ENCODE measurements at regions not wholly inside any gene's neighbourhood (a gene's known extent, or its start where the extent isn't known, plus 50 kb on each side); places are given as distances from the start of the nearest gene placed in this dataset.

DNA sequence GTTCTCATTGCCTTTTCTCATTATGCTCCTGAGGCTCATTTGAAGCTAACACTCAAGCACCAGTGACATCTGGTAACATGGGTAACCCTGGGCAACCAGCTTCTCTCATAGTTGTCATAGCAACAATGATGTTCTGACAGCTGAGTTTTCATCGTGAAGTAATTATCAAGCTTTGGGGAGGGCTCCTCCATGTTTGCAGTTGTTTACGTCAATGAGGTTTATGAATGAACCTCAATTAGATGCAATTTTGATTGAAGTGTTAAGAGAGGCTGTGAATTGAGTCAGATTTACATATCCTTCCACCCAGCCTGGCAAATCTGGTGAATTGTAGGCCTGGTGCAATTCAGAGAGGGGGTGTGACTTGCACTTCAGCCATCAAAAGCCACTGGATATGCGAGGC, 119.3 kb upstream of the CHD2 start:
- no peak overlapping the region for H3K27ac Mint-ChIP-seq
- H3K36me3 Mint-ChIP-seq (ENCODE audit: low read depth): peaks cover 17% of the 10 kb centered on the region
- H3K27me3 Mint-ChIP-seq: no peaks in the 10 kb centered on the region
- TF ChIP-seq, protein P1, sequence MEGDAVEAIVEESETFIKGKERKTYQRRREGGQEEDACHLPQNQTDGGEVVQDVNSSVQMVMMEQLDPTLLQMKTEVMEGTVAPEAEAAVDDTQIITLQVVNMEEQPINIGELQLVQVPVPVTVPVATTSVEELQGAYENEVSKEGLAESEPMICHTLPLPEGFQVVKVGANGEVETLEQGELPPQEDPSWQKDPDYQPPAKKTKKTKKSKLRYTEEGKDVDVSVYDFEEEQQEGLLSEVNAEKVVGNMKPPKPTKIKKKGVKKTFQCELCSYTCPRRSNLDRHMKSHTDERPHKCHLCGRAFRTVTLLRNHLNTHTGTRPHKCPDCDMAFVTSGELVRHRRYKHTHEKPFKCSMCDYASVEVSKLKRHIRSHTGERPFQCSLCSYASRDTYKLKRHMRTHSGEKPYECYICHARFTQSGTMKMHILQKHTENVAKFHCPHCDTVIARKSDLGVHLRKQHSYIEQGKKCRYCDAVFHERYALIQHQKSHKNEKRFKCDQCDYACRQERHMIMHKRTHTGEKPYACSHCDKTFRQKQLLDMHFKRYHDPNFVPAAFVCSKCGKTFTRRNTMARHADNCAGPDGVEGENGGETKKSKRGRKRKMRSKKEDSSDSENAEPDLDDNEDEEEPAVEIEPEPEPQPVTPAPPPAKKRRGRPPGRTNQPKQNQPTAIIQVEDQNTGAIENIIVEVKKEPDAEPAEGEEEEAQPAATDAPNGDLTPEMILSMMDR (IDR thresholded peaks at IDR 0.05): no peak
- intact Hi-C loops (cut with DNase I, micrococcal nuclease): no loop called here
- no peaks in the 10 kb centered on the region for H3K9me3 Mint-ChIP-seq
- Histone ChIP-seq H3K4me1 (ENCODE audit: insufficient read depth, low read length) (no peaks in the 10 kb centered on the region), H3K4me3 (ENCODE audit: low read length) (no peak overlapping the region), H3K27me3 (ENCODE audit: control insufficient read depth in 1 of 2, insufficient read depth in 2 of 2, low read length in 2 of 2) (no peaks in the 10 kb centered on the region), H3K27ac (ENCODE audit: low read depth in 1 of 2, low read length in 2 of 2) (no peak overlapping the region), H3K36me3 (ENCODE audit: insufficient read depth, low read length) (no peaks in the 10 kb centered on the region), H3K9me3 (ENCODE audit: control insufficient read depth in 1 of 2, insufficient read depth in 1 of 2, low read length in 2 of 2) (peaks cover 0 to 4% of the 10 kb centered on the region in 2 experiments)
- ATAC-seq (ENCODE audit: poor library complexity) (no peak), DNase-seq (no peak)
- H3K4me3 Mint-ChIP-seq: no peak overlapping the region
- ChIA-PET POLR2A (no interaction called here), CTCF (no interaction called here)
- H3K4me1 Mint-ChIP-seq (ENCODE audit: low read depth): no peaks in the 10 kb centered on the region

DNA sequence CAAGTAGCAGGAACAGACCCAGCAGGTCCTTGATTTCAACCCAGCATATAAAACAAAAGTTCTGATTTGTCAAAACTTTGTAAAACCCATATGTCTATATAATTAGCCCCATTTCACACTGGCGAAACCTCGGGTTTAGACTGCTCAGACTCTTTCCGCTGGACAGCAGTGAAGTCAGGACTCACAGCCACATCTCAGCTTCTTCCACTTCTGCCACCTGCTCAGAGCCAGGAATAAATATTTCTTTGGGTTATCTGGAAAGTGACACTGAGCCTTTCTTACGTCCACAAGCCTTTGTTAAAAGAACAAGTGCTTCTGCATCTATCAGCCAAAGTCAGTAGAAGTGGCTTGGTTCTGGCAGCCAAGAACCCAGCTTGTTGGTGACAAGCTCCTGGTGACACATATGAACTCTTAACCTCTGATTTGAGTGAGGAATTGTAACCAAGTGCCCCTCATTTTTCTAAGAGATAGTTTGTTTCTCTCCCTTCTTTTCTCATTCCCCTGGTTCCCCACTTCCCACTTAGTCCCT, 118.1 kb upstream of the CHD2 start:
- H3K27me3 ChIP-seq (ENCODE audit: control insufficient read depth in 1 of 2, insufficient read depth in 2 of 2, low read length in 2 of 2): no peaks in the 10 kb centered on the region
- CTCF ChIA-PET: no interaction called here
- no peaks in the 10 kb centered on the region for H3K36me3 ChIP-seq (ENCODE audit: insufficient read depth, low read length)
- no peaks in the 10 kb centered on the region for H3K4me1 ChIP-seq (ENCODE audit: insufficient read depth, low read length)
- H3K27ac ChIP-seq (ENCODE audit: low read depth in 1 of 2, low read length in 2 of 2): no peak overlapping the region
- H3K4me1 Mint-ChIP-seq (ENCODE audit: low read depth): no peaks in the 10 kb centered on the region
- H3K27me3 Mint-ChIP-seq: no peaks in the 10 kb centered on the region
- ATAC-seq (ENCODE audit: poor library complexity): no peak
- intact Hi-C loops (cut with DNase I, micrococcal nuclease): no loop called here
- H3K9me3 ChIP-seq (ENCODE audit: control insufficient read depth in 1 of 2, insufficient read depth in 1 of 2, low read length in 2 of 2): peaks cover 0 to 4% of the 10 kb centered on the region in 2 experiments
- no peak overlapping the region for H3K27ac Mint-ChIP-seq
- H3K4me3 Mint-ChIP-seq: no peak overlapping the region
- peaks cover 19% of the 10 kb centered on the region for H3K36me3 Mint-ChIP-seq (ENCODE audit: low read depth)
- H3K4me3 ChIP-seq (ENCODE audit: low read length): no peak overlapping the region
- TF ChIP-seq, protein P1 (IDR thresholded peaks at IDR 0.05): no peak
- H3K9me3 Mint-ChIP-seq: no peaks in the 10 kb centered on the region
- POLR2A ChIA-PET: no interaction called here
- DNase-seq: no peak

DNA sequence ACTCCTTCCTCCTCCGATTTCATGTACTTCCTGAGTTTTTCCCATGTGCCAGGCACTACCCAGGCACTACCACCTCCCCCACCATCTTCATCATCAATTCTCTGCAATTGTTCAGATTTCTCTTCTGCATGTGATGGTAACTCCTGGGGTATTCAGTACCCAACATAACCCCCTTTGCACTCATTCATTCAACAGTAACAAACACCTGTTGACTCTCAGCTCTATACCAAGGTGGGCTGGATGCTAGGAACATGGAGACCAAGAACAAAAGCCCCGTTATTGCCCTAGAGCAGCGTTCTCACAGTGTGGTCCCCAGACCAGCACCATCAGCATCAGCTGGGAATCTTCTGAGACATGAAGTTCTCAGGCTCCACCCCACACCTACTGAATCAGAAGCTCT, 113.0 kb upstream of the CHD2 start:
- no peak overlapping the region for H3K27ac Mint-ChIP-seq
- H3K4me3 ChIP-seq (ENCODE audit: low read length): no peak overlapping the region
- CTCF ChIA-PET: interaction anchor here (1.2 kb wide), 1 partner anchor 10 kb away, joined by 3 read pairs; no protein-coding TSS in a partner anchor

More for the DNA sequence above, 113.0 kb upstream of the CHD2 start:
- intact Hi-C loops (cut with DNase I, micrococcal nuclease): no loop called here
- Mint-ChIP-seq H3K9me3 (no peaks in the 10 kb centered on the region), H3K27me3 (no peaks in the 10 kb centered on the region), H3K4me3 (no peak overlapping the region), H3K4me1 (ENCODE audit: low read depth) (no peaks in the 10 kb centered on the region), H3K36me3 (ENCODE audit: low read depth) (peaks cover 5% of the 10 kb centered on the region)
- Histone ChIP-seq H3K27me3 (ENCODE audit: control insufficient read depth in 1 of 2, insufficient read depth in 2 of 2, low read length in 2 of 2) (no peaks in the 10 kb centered on the region), H3K27ac (ENCODE audit: low read depth in 1 of 2, low read length in 2 of 2) (no peak overlapping the region), H3K4me1 (ENCODE audit: insufficient read depth, low read length) (no peaks in the 10 kb centered on the region), H3K36me3 (ENCODE audit: insufficient read depth, low read length) (no peaks in the 10 kb centered on the region), H3K9me3 (ENCODE audit: control insufficient read depth in 1 of 2, insufficient read depth in 1 of 2, low read length in 2 of 2) (no peaks in the 10 kb centered on the region)
- ATAC-seq (ENCODE audit: poor library complexity) (no peak), DNase-seq (no peak)
- POLR2A ChIA-PET: interaction anchor here (1.1 kb wide), 1 partner anchor 138 kb away, joined by 3 read pairs; no protein-coding TSS in a partner anchor
- TF ChIP-seq, protein P1 (IDR thresholded peaks at IDR 0.05): no peak
